ENCODE measurements at regions not wholly inside any gene's neighbourhood (a gene's known extent, or its start where the extent isn't known, plus 50 kb on each side); places are given as distances from the start of the nearest gene placed in this dataset.

- no peak for DNase-seq (ENCODE audit: low read depth in 2 of 2)
Observed at GRCh38 chr11:45089676-45090499, 56.6 kb upstream of the PRDM11 start.

GRCh38 chr11:45090607-45091006, 55.8 kb upstream of the PRDM11 start:
- no peak for DNase-seq (ENCODE audit: low read depth in 2 of 2)

GRCh38 chr11:45091563-45092403, 54.7 kb upstream of the PRDM11 start:
- no peak for DNase-seq (ENCODE audit: low read depth in 2 of 2)

GRCh38 chr11:45092404-45092785, 54.0 kb upstream of the PRDM11 start:
- no peak for DNase-seq (ENCODE audit: low read depth in 2 of 2)

- peak; percentile 33 to 53 for DNase-seq (ENCODE audit: low read depth in 2 of 2)
Observed at GRCh38 chr11:45092901-45093760, 53.3 kb upstream of the PRDM11 start.

- no peak for DNase-seq (ENCODE audit: low read depth in 2 of 2)
Observed at GRCh38 chr11:45093761-45094455, 52.5 kb upstream of the PRDM11 start.

GRCh38 chr11:45094958-45095690, 51.3 kb upstream of the PRDM11 start:
- no peak for DNase-seq (ENCODE audit: low read depth in 2 of 2)

GRCh38 chr11:45095691-45096010, 50.8 kb upstream of the PRDM11 start:
- DNase-seq (ENCODE audit: low read depth in 2 of 2): no peak

- no peak for DNase-seq (ENCODE audit: low read depth in 2 of 2)
Observed at GRCh38 chr11:45096636-45097035, 49.8 kb upstream of the PRDM11 start.
